Endothelial cell of umbilical vein (primary cell): ENCODE measurements at regions not wholly inside any gene's neighbourhood (a gene's known extent, or its start where the extent isn't known, plus 50 kb on each side); places are given as distances from the start of the nearest gene placed in this dataset.

Experiments
- EZH2 ChIP-seq: IDR thresholded peaks from 2 replicates; pipeline ENCODE4 v1.6.1; 2012; ENCODE audit warnings: borderline replicate concordance, low read depth, mild to moderate bottlenecking, moderate library complexity, low read length, inconsistent platforms; ENCODE audit not compliant: severe bottlenecking
- FOS ChIP-seq: IDR thresholded peaks from 2 replicates; pipeline ENCODE4 v1.6.1; 2011; ENCODE audit warnings: mild to moderate bottlenecking, low read length, moderate library complexity, borderline replicate concordance; ENCODE audit not compliant: insufficient read depth
- MAX ChIP-seq: IDR thresholded peaks from 2 replicates; pipeline ENCODE4 v1.6.1; 2011; ENCODE audit not compliant: insufficient read depth, insufficient read length
- MYC ChIP-seq: IDR thresholded peaks from one replicate; pipeline ENCODE4 v1.6.1; 2011; ENCODE audit warnings: mild to moderate bottlenecking, low read depth, low read length
- POLR2A ChIP-seq: IDR thresholded peaks from 2 replicates; pipeline ENCODE4 v1.6.1; 2012; ENCODE audit warnings: low read depth, mild to moderate bottlenecking, control low read depth, low read length
- POLR2AphosphoS5 ChIP-seq: IDR thresholded peaks from 2 replicates; pipeline ENCODE4 v1.6.1; 2012; ENCODE audit warnings: low read depth, mild to moderate bottlenecking, control low read depth, low read length, moderate library complexity; ENCODE audit not compliant: insufficient read depth
- TF ChIP-seq, protein P1 (sequence below), 2 donors: IDR thresholded peaks; 1 replicate in 1 of 2; 2 replicates in 1 of 2; pipeline ENCODE4 v1.5.1; 2011; ENCODE audit warnings: low read length in 2 of 2, mild to moderate bottlenecking in 2 of 2, moderate library complexity in 2 of 2, control low read depth in 1 of 2, inconsistent platforms in 1 of 2, low read depth in 1 of 2; ENCODE audit not compliant: insufficient read depth in 1 of 2; ENCODE audit errors: extremely low read depth in 1 of 2

GRCh38 chr16:73503093-73503492, 455.2 kb upstream of the ZFHX3 start:
- TF ChIP-seq EZH2 = no peak
- TF ChIP-seq, protein P1, sequence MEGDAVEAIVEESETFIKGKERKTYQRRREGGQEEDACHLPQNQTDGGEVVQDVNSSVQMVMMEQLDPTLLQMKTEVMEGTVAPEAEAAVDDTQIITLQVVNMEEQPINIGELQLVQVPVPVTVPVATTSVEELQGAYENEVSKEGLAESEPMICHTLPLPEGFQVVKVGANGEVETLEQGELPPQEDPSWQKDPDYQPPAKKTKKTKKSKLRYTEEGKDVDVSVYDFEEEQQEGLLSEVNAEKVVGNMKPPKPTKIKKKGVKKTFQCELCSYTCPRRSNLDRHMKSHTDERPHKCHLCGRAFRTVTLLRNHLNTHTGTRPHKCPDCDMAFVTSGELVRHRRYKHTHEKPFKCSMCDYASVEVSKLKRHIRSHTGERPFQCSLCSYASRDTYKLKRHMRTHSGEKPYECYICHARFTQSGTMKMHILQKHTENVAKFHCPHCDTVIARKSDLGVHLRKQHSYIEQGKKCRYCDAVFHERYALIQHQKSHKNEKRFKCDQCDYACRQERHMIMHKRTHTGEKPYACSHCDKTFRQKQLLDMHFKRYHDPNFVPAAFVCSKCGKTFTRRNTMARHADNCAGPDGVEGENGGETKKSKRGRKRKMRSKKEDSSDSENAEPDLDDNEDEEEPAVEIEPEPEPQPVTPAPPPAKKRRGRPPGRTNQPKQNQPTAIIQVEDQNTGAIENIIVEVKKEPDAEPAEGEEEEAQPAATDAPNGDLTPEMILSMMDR (IDR thresholded peaks at IDR 0.05; ENCODE audit: extremely low read depth in 1 of 2, insufficient read depth in 1 of 2, low read depth in 1 of 2, low read length in 2 of 2) = no peak
- no peak for TF ChIP-seq MYC
- TF ChIP-seq FOS = no peak
- TF ChIP-seq POLR2A = no peak
- no peak for TF ChIP-seq POLR2AphosphoS5
- no peak for TF ChIP-seq MAX
